ENCODE measurements at regions not wholly inside any gene's neighbourhood (a gene's known extent, or its start where the extent isn't known, plus 50 kb on each side); places are given as distances from the start of the nearest gene placed in this dataset.

- TF ChIP-seq POLR2A (IDR thresholded peaks at IDR 0.05) (no peak), POLR2AphosphoS5 (IDR thresholded peaks at IDR 0.05) (no peak), CTCF (IDR thresholded peaks at IDR 0.05 in 8 of 11, conservative IDR thresholded peaks at IDR 0.05 in 3 of 11) (no peak)
These were observed 284.7 kb downstream of the ALDH8A1 start for GRCh38 chr6:134665029-134665723.

Measured in spleen (tissue), 7 donors.